Activated CD4-positive, alpha-beta T cell treated with anti-CD3 and anti-CD28 coated beads, Interleukin-2, amount 50 U/mL, for 24 hours (primary cell): ENCODE measurements at regions not wholly inside any gene's neighbourhood (a gene's known extent, or its start where the extent isn't known, plus 50 kb on each side); places are given as distances from the start of the nearest gene placed in this dataset.
A peak's percentile ranks its signal among the peaks of the same experiment; 100 is the strongest.

Source experiments
- DNase-seq, 2 donors: peaks; one replicate each; pipeline ENCODE4 v3.0.0-alpha.2; 2020; ENCODE audit warnings: low read depth in 1 of 2, low spot score in 1 of 2

DNA sequence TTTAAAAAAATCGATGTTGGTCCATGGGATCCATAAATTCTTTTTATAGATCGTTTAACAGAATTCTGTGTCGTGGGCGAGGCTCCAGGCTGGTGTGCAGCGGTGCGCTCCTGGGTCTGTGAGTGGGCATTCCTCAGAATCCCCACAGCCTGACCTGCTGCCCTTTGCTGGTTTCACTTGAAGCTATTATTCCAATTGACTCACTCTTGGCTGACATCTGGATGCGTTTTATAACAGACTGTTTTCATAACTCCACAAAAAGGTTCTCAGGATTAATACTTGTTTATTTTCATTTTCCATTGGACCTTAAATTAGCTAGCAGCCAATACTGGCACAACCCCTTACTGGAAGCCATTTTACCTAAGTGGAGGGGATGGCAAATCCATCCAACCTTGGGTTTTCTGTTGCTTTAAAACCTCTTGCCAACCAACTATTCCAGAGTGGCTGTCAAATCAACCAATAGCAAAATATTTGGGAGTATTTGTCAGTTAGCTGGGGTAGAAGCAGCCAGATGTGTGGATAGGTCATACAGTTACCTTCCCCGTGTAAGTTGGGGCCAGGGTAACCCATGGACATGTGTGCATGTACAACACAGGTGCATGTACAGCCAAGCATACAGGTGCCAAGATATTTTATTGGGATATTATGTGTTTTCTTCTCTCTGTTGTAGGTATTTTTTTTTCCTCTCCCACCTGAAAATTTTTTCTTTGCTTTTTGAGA, 160.7 kb upstream of the ZNF32 start:
- no peak for DNase-seq

GRCh38 chr10:43808136-43808535, 159.5 kb upstream of the ZNF32 start:
- no peak for DNase-seq

- DNase-seq = no peak
Observed at GRCh38 chr10:43806831-43807640, 158.4 kb upstream of the ZNF32 start.

- no peak for DNase-seq
Observed at GRCh38 chr10:43803791-43804190, 155.1 kb upstream of the ZNF32 start.

- no peak for DNase-seq
Observed at GRCh38 chr10:43802988-43803696, 154.5 kb upstream of the ZNF32 start.

DNA sequence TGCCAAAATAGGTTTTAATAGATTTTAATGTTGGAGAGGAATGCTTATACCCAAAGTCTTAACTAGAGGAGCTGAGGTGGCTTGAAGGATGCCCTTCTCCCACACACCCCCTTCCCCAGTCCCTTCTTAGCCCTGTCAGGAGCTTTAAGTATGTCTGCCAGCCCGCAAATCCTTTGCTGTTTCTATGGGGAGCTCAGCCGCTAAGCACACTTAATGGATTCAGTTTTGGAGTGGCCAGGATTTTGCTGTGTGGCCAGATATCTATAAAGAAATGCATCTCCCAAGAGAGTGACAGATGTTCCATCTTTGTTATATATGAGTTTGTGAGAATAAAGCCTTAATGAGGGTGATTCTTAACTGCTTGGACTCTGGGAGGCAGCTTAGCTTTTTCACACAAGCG, 152.9 kb upstream of the ZNF32 start:
- DNase-seq = no peak

DNA sequence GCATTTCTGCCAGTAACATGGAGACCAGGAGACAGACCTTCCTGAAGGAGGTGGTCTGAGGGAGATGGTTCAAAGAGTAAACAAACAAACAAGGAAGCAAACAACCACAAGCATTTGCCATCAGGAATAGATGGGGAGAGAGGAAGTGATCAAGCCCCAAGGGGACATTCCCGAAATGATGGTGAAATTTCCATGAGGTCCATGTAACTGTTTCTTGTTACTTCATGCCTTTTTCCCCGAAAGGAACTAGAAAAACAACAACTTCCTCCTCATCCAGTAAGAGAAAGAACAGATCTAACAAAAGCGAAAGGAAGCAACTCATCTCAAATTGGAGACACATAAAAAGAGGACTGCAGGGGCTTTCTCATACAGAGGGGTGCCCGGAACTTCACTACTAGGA, 152.5 kb upstream of the ZNF32 start:
- no peak for DNase-seq

DNA sequence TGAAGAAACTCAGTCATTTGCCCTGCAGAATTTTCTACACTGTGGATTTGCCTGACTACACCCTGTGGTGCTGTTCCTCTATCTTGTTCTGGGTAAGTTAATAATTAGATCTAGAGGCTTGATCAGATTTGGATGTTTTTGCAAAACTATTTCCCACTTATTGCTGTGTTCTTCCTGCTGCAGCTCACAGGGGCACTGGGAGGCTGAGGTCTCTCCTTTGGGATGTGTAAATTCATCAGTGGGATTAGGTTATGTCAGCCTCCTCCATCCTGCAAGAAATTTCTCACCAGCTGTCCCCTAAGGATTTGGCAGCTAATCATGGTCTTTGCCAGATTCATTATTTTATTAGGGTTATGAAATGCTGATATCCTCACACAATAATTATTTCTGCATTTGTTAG, 148.1 kb upstream of the ZNF32 start:
- no peak for DNase-seq

- no peak for DNase-seq
Observed at GRCh38 chr10:43795639-43796038, 147.0 kb upstream of the ZNF32 start.

DNA sequence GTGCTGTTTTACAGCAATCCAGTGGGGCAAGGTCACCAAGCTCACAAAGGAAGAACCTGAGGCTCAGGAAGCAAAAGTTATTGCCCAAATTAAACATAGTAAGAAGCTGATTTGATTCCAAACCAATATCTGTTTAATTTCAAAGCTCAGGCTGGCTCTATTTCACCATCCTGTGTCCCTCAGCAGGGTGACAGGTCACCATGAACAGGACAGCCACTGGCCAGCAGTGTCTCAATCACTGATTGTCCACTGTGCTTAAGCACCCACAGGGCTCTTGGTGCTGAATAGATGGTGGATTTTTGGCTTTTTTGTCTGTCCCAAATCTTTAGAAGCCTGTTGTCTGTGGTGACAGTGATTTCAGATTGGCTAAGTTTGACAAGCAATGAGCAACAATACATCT, 146.4 kb upstream of the ZNF32 start:
- DNase-seq = no peak

GRCh38 chr10:43794181-43794815, 145.6 kb upstream of the ZNF32 start:
- DNase-seq = no peak

- no peak for DNase-seq
Observed at GRCh38 chr10:43793704-43794103, 145.0 kb upstream of the ZNF32 start.

- no peak for DNase-seq
Observed at GRCh38 chr10:43790147-43790546, 141.5 kb upstream of the ZNF32 start.

GRCh38 chr10:43785252-43785651, 136.6 kb upstream of the ZNF32 start:
- DNase-seq = no peak

GRCh38 chr10:43782814-43783213, 134.1 kb upstream of the ZNF32 start:
- no peak for DNase-seq

- peak in 1 of 2 donors; percentile 33 for DNase-seq
Observed at GRCh38 chr10:43781480-43782361, 133.0 kb upstream of the ZNF32 start.

DNA sequence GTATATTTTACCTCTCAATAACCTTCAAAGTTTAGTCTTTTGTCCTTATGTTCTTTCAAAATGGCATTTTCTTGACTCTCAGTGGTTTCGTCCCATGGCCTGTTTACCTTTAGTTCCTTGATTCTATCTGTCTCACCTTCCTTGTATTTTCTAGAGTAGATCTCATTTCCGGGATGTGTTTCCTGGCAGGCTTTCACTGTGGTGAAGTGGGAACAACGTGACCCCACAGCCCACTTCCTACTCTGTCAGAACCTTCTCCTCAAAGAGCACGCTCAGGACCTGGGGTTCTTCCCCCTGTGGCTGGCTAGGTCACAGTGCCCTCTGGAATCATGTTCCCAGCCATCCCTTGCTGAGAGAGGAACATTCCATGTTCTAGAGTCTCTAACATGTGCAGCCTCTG, 129.9 kb upstream of the ZNF32 start:
- no peak for DNase-seq

GRCh38 chr10:43775384-43775783, 126.7 kb upstream of the ZNF32 start:
- DNase-seq = no peak

GRCh38 chr10:43774234-43774769, 125.6 kb upstream of the ZNF32 start:
- no peak for DNase-seq

DNA sequence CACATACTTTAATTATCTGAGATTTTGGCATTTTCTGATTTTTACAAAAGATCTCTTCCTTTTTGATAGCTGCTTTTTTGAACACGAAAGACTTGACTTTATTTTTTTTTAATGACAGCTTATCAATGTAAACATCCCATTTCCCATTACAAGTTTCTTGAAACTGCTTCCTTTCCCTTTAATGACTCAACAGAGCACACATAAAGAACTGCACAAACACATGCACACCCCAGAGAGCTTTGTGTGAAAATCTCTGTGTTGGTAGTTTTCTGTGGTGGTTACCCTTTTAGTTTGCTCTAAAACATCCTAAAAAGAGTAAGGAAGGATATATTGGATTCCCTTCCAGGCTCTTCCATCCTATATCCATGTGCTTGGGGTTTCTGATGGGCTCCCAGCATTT, 125.1 kb upstream of the ZNF32 start:
- no peak for DNase-seq
